Left lobe of liver (tissue), 2 donors: ENCODE measurements at regions not wholly inside any gene's neighbourhood (a gene's known extent, or its start where the extent isn't known, plus 50 kb on each side); places are given as distances from the start of the nearest gene placed in this dataset.
A peak's percentile ranks its signal among the peaks of the same experiment; 100 is the strongest.
"Not testable (repeated sequence)": the region's sequence is repeated elsewhere in the genome, so short reads cannot be mapped to it uniquely, and the experiment has no call there.

Experiments
- ATAC-seq: fragments of 200-7000 bp; cut with Tn5 transposase; one replicate; pipeline ENCODE4 v1.9.1; 2020; ENCODE audit warnings: mild to moderate bottlenecking, moderate library complexity
- DNase-seq: peaks from one replicate; pipeline ENCODE4 v3.0.0-alpha.2; 2020; ENCODE audit warnings: low spot score
- donor health status: DM: no; HTN: no; CAD: no; lungs with moderate emphysema.
- donor health status: DM: no; HTN: yes; CAD: no.

DNA sequence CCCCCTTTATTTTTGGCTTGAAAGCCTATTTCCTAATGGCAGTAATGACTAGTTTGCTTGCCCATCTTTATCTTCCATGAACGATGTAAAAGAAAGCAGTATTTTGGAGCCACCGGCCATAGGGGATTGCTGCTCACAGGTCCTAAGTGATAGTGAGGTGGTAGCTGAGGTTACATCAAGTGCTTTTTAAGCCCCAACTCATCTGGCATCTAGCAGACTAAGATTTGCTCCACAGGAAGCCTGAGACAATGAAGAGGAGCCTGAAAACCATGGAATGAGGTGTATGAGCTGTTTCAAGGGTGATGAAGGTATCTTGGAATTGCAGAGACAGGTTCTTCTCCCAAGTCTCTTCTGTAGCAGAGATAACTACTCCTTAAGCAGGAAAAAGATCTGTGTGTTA lies 496.3 kb downstream of the XPNPEP1 start:
- DNase-seq (no peak), ATAC-seq (no peak)

DNA sequence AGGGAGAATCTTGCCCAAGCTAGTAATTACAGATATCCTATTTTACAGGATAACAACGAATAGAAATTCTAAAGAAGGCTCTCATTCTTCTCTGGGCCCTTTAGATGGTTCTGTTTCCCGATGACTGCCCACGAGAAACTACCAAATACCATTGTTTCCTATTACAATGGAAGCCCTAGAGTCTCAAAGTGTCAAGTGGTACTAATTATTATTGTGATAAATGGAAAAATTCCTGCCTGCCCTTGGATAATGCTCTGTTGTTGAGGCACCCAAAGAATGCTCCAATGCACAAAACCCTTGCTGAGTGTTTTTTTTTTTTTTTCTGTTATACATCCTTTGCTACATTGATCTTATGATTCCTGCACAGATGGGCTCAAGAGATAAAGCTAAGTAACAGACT lies 504.5 kb downstream of the XPNPEP1 start:
- no peak for ATAC-seq
- DNase-seq, result no peak

DNA sequence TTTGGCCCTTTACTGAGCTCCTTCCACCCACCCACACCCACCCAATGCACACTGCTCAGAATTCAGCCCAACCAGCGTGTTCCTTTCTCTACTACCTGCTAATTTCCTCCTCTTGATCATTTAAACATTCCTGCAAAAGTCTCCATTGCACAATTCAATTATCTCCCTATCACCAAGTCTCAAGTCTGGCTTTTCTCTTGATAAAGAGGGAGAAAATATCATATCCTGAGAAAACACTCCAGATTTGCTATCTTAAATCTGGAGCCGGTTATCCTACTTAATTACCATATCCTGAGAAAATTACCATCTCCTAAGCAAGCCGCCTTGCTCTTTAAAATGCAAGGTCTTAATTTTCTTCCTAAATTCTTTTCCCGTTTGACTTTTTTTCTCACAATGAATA lies 505.5 kb downstream of the XPNPEP1 start:
- no peak for DNase-seq
- ATAC-seq, result no peak

DNA sequence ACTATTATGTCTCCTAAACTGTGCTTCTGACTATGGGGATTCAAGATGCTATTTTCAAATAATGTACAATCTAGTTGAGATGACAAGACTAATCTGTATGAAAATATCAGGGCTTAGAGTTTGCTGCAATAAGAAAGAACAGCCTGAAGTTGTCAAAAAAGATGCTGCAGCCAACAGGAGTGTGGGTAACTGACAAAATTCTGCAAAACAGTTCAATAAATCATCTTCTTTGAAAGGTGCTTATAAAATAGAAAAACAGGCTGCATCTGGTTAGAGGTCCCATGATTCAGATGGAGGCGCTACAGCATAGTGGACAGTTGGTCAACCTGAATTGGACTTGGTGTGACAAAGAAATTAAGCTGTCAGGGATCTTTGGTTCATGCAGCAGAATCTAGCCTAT lies 511.0 kb downstream of the XPNPEP1 start:
- ATAC-seq, result no peak
- DNase-seq, result no peak

DNA sequence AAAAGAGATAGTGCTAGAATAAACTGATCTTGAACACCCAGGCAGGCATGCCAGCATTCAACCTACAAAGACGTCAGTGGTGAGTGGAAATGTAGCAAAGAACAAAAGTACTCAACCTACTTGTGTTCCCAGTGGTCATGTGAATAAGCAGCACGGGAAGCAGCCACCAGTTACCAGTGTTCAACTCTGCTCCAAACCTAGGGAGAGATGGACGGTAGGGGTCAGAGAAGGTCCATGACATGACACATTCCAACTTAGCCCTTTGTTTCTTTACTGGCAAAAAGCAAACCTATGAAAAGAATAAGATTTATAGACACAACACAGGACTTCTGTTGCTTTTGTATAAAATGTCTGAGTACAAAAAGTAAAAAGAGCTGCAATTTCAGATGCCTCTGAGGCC lies 511.4 kb downstream of the XPNPEP1 start:
- DNase-seq (no peak), ATAC-seq (peak; percentile 53)

DNA sequence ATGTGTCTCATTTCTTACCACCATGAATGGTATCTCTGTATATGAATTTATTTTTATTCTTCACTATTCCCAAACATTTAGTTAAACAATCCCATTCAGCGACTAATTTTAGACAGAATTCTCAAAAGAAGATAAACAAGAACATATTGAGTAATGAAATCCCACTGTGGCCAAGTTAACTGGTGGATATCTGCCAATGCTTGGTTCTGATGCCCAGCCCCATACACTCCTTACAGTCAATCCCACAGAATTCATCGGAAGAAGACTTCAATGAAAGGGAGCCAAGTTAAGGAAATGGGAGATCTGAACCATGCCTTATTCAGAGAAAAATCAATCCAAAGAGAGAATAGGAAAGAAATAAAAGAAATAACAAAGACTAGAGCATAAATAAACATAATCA lies 518.0 kb downstream of the XPNPEP1 start:
- no peak for ATAC-seq
- no peak for DNase-seq

DNA sequence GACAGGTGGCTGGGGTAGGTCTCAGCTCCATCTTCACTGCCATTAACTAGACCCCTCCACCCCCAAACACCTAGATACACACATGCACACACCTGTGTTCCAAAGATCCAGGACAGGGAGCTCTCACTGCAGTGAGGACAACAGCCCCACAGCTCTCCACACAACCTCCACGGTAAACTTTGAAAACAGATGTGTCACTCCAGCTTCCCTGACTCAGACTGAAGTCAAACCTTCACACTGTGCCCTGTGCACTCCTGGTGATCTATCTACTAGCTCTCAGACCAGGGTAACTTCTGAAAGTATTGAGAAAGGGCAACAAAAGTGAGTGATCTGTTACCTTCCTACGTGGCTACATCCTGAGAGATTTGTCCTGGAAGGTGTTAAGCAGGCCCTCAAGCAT lies 519.8 kb downstream of the XPNPEP1 start:
- ATAC-seq, result no peak
- DNase-seq, result no peak

DNA sequence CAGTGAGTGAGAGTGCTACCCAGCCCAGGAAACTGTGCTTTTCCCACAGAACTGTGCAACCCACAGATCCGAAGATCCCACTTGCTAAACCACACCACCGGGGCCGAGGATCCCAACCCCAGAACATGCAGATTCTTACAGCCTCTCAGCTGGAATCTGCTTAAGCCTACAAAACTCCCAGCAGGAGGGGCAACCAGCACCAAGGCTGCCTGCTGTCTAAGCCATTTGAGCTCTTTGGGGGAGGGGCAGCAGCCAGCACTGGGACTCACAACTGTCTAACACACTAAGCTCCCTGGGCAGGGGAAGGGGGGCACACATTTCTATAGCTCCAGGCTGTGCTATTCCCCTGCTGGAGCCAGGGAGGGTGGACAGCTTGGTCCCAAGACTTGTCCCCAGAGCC lies 529.9 kb downstream of the XPNPEP1 start:
- ATAC-seq (no peak), DNase-seq (no peak)

DNA sequence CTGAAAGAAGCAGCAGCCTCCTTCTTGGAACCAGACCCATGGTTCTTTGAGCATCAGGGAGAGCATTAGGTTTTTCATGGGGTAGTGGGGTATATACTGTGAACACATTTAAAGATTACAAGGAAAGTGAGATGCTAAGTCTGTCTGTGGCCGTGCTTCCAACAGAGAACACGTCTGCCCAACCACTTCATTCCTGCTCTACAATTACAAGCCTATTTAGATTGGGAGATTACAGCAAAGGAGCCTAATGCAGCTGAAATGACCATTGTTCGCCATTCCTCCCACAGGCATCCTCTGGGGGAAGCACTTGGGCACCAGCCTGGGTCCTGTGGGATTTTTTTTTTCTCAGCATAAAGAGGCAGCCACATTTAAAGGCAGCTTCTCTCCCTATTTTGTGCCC lies 536.4 kb downstream of the XPNPEP1 start:
- DNase-seq, result no peak
- ATAC-seq, result no peak

DNA sequence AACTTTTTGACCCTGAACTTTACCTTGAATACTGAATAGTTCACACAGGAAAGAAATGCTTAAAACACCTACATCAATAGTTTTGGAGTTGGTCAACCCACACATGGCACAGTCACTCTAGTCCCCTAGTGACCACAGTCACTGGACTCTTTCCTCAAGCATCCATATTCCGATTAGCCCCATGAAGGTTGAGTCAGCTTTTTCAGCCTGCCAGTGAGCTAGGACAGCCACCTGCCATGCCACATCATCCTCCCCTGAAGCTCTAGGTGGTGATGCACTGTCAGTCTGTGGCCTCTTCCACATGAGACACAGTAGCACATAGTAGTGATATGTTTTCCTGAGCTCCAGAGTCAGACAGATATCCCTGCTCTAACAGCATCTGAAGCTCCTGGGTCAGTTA lies 537.2 kb downstream of the XPNPEP1 start:
- DNase-seq (no peak), ATAC-seq (no peak)

DNA sequence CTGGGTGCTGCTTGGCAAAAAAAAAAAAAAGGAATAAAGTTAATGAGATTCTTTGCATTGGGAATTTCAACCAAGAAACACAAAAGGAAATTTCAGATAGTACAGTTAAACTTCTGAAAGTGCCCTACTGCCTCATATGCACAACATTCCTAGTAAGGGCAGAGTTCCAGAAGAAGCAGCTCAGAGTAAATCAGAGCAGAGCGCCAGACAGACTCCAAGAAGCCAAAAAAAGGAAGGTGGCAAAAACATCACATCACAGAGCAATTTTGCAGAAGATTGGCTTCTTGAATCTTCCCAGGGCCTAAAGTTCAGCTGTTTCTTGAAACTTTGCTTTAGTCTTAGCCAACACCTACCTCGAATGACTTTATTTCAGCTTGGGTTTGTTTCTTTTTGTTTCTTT lies 544.1 kb downstream of the XPNPEP1 start:
- no peak for DNase-seq
- no peak for ATAC-seq

DNA sequence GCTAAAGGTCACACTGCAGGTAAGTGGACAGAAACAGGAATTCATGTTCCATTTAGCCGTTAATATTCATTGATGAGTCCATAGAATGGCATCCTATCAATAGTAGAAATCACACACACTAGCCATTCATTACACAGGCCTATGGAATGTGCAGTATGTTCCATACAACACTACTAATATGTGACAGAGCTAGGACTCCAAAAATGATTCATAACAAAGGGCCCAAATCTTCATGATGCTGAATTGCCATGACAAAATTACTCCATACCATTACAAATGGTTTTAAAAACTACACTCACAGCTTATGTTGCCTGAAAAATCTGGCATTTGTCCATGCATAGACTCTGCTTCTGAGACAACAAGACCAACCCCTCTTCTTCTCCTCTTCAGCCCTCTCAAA lies 549.1 kb downstream of the XPNPEP1 start:
- DNase-seq (no peak), ATAC-seq (no peak)

DNA sequence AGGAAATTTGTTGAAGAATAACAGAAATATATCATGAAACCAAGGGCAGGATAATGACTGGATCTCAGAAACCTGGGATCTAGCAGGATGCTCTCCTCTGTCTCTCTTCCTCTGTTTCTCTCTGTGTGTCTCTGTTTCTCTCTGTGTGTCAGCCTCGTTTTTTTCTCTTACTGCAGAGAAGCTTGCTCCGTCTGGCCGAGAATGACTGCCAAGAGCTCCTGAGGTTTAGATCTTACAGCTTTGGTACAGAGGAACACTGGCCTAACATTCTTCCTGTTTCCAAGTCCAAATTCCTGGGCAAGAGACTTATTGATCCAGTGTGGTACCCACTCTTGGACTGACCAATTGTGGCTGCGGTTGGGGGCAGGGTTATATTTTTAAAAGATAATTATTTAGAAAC lies 564.0 kb downstream of the XPNPEP1 start:
- no peak for DNase-seq
- no peak for ATAC-seq

DNA sequence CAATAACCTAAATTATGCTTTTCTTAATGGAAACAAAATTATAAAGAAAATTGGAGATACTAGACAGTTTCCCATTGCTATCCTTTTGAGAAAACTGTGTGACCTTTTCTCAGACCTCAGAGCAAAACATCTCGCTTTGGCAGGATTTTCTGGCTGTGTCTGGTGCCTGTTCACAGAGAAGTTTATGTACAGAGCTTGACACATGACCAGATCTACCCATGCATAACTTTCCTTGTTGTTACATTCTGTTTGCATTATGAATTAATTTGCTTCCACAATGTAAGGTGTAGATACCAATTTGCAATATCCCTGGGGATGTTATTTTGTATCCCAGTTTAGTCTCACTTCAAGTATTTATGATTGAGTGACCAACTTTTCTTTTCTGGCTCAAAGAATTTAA lies 565.0 kb downstream of the XPNPEP1 start:
- ATAC-seq (no peak), DNase-seq (no peak)

DNA sequence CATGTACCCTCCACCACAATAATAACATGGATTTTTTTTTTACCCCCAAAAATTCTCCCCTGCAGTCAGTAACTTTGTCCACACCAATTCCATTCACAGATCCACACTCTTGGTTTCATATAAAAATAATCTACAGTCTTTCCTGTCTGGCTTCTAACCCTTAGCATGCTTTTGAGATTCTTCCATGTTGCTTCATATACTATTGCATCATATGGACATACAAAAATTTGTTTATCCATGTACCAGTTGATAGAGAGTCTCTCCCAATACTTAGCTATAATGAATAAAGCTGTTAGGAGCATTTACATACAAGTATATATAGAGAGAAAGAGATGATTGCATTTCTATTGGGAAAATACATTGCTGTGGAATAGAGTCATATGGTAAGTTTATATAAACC lies 575.0 kb downstream of the XPNPEP1 start:
- ATAC-seq, result no peak
- DNase-seq, result no peak

DNA sequence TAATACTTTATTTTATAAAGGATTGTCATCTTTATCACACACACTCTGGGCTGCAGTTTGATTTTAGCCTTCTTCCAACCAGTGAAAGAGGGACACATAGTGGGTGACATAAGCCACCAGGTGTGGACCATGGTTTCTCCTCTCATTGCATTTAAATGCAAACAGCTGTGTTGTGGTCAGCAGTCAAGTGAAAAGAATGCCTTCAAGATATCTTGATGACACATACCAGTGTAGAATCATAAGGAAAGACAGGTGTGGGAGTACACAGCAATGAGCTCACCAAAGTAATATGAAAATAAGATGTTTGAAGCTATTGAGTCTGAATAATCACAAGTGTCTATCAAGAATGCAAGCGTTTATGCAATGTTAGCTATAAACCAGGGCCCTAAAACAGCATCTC lies 580.0 kb downstream of the XPNPEP1 start:
- no peak for ATAC-seq
- no peak for DNase-seq

DNA sequence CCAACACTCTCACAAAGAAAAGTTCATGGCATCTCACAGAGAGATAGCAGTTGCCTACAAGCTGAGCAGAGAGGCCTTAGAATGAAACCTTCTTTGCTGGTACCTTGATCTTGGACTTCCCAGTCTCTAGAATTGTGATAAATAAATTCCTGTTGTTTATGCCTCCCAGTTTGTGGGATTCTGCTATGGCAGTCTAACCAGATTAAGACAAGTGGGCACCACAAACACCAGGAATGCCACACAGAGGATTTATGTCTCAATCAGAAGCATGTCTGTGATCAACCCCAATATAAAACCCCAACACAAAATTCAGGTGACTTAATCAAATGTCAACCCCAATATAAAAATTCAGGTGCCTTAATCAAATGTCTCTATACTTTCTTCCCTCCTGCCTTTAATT lies 581.3 kb downstream of the XPNPEP1 start:
- ATAC-seq (no peak), DNase-seq (no peak)

DNA sequence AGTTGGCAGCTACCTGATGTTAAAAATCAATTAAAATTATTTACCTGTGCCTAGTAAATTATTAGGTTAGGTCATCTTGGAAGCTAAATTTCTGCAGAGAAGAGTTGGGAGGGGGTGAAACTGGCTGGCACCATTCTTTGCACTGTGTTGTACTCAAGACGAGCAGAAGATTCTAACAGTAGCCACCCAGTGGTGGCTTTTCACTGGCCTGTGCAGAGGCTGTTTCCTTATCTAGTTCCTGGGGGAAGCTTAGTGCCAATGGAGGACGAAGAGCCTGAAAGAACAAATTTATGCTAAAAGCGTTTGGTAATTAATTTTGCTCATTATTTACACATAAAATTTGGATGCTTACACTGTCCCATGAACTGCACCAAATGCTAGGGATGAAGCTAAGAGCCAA lies 595.3 kb downstream of the XPNPEP1 start:
- no peak for DNase-seq
- ATAC-seq, result no peak

DNA sequence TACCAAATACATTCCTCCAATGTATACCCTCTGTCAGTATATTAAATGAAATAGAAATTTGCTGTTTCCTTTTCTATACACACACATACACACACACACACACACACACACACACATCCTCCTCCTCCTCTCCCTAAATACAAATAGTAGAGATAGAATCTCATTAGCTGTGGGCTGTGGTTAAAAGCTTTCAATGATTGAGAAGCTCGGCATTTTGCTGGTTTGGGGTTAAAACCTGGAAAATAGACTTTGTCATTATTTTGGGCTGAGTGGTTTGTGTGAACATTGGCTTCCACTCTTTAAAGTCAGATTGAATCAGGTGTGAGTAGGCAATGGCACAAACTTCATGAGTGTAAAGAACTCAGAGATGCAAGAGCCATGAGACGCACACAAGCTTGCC lies 596.0 kb downstream of the XPNPEP1 start:
- DNase-seq, result no peak
- ATAC-seq, result no peak

DNA sequence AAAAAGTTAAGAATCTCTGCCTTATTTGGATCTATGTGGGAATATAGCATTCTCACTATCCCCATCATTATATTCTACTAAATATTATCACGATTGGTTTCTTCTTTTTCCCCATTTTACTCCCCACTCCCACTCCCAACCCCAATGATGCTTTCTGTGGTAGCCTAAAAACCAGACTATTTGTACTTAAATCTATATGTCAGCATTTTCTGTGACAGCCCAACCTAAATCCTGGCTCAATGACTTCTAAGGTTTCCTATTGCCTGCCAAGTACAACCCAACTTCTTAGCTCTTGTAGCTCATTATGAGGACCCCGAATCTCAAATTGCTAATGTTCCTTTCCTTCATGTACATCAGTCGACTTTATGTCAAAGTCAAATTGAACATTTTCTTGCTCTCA lies 598.6 kb downstream of the XPNPEP1 start:
- no peak for ATAC-seq
- no peak for DNase-seq

DNA sequence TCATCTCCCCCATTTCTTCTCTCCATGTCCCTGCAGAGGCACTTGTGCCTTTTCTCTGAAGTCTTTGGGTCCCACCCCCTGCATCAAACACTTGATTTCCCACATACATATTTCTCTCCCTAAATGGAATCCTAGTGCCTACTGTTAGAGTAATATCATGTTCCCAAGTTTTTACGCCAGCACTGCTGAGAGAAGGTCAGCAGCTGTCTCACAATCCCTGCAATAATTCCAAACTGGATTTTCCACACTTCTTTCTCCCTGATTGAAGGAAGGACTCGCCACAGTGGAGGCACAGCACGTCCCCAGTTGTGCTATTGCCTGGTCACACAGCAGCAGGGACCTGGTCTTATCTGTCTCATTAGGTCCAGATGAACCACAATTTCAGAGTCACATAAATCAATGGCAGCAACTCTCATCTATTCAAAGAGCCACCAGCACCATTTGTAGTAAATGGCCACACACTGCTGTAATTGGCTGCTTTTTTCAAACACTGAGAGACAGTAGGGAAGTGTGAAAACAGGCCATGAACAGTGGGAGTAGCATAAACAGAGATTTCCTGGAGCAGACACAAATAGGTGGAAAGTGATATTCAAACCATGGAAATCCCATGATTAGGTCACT lies 605.5 kb downstream of the XPNPEP1 start:
- no peak for ATAC-seq
- DNase-seq, result no peak

DNA sequence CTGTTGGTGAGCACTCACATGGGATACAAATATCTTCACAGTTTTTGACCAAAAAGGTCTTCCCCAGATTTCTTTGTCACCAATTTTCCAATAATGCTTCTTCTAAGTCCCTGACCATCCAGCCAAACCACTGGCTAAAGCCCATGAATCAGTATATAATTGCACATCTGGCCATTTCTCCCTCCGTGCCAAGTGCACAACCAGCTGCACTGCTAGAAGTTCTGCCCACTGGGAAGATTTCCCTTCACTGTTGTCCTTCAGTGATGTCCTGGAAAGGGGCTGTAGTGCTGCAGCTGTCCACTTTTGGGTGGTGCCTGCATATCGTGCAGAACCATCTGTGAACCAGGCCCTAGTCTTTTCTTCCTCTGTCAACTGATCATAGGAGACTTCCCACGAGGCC lies 609.3 kb downstream of the XPNPEP1 start:
- ATAC-seq, DNase-seq: not testable (repeated sequence)

DNA sequence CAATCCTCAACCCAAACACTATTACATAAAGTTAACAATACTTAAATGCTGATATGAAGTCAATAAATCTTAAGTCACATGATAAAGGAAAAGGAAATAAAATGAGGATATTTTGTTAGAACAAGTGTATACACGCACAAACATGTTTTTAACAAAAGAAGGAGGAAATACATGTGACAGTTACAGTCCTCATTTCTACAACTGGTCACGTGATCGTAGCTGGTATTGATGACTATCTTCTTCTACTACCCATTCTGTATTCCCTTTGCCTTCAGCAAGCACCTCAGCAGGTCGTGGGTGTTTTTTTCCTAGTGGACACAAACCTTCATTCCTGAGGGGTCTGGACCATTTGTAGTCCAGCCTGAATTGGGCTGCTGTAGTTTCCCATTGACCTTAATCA lies 610.8 kb downstream of the XPNPEP1 start:
- not testable (repeated sequence) for ATAC-seq, DNase-seq

DNA sequence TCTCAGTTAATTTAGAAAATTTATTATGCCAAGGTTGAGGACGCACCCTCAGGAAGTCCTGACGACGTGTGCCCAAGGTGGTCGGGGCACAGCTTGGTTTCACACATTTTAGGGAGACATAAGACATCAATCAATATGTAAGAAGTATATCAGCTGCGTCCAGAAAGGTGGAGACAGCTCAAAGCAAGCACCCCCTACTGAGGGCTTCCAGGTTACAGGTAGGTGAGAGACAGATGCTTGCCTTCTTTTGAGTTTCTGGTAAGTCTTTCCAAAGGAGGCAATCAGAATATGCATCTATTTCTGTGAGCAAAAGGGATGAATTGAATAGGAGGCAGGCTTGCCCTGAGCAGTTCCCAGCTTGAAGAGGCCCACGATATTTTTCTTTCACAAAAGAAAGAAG lies 614.3 kb downstream of the XPNPEP1 start:
- DNase-seq (no peak), ATAC-seq (no peak)
